HEK293 (cell line): ENCODE measurements at regions not wholly inside any gene's neighbourhood (a gene's known extent, or its start where the extent isn't known, plus 50 kb on each side); places are given as distances from the start of the nearest gene placed in this dataset.
A peak's percentile ranks its signal among the peaks of the same experiment; 100 is the strongest.

ENCODE experiments used
- CTCF ChIA-PET: fragments of 350-600 bp; formaldehyde crosslinking; extraction: SDS; loops from one replicate; lab custom pipeline; 2021; ENCODE audit warnings: antibody characterized with exemption; lab: Yijun Ruan, JAX
- POLR2A ChIA-PET: fragments of 300-600 bp; formaldehyde crosslinking; extraction: SDS; loops from one replicate; lab custom pipeline; 2020; ENCODE audit warnings: antibody characterized with exemption, inconsistent platforms; lab: Yijun Ruan, JAX
- H3K27ac ChIP-seq: fragments of 200-500 bp; sonication (Bioruptor generic); 2 replicates; pipeline ENCODE4 v1.5.1; 2014; ENCODE audit warnings: low read depth, low read length, control low read depth, inconsistent platforms; ENCODE audit errors: extremely low read depth
- H3K36me3 ChIP-seq, 2 experiments: fragments of 200-500 bp in 1 of 2; sonication (Bioruptor generic) in 1 of 2; 1 replicate in 1 of 2; 2 replicates in 1 of 2; pipeline ENCODE4 v1.5.1; 2014 to 2017; ENCODE audit warnings: inconsistent platforms in 2 of 2, low read length in 2 of 2; ENCODE audit not compliant: control insufficient read depth in 2 of 2, insufficient read depth in 1 of 2
- H3K4me1 ChIP-seq: fragments of 200-500 bp; sonication (Bioruptor generic); 2 replicates; pipeline ENCODE4 v1.5.1; 2014; ENCODE audit warnings: mild to moderate bottlenecking, low read length, inconsistent platforms; ENCODE audit not compliant: control insufficient read depth, insufficient read depth
- H3K4me3 ChIP-seq: 2 replicates; pipeline ENCODE4 v1.5.1; 2011; ENCODE audit warnings: low read depth, mild to moderate bottlenecking, control low read depth, low read length, moderate library complexity
- H3K9me3 ChIP-seq: fragments of 200-500 bp; sonication (Bioruptor generic); 2 replicates; pipeline ENCODE4 v1.5.1; 2014; ENCODE audit warnings: low read depth, low read length, inconsistent platforms; ENCODE audit not compliant: control insufficient read depth, insufficient read depth
- KLF16 ChIP-seq: fragments of 450-650 bp; formaldehyde crosslinking; IDR thresholded peaks from 2 replicates; pipeline ENCODE4 v1.5.1; 2017; ENCODE audit warnings: missing biosample characterization, missing genetic modification characterization
- MYNN ChIP-seq: fragments of 450-650 bp; formaldehyde crosslinking; IDR thresholded peaks from 2 replicates; pipeline ENCODE4 v1.5.1; 2016; ENCODE audit warnings: missing biosample characterization, missing genetic modification characterization, borderline replicate concordance
- YY1 ChIP-seq: fragments of 450-650 bp; formaldehyde crosslinking; IDR thresholded peaks from 2 replicates; pipeline ENCODE4 v1.5.1; 2018; ENCODE audit warnings: missing biosample characterization, missing genetic modification characterization
- ZBTB20 ChIP-seq: fragments of 450-650 bp; formaldehyde crosslinking; IDR thresholded peaks from 2 replicates; pipeline ENCODE4 v1.5.1; 2016; ENCODE audit warnings: missing biosample characterization, missing genetic modification characterization
- ZBTB7A ChIP-seq: fragments of 450-650 bp; formaldehyde crosslinking; IDR thresholded peaks from 2 replicates; pipeline ENCODE4 v1.5.1; 2016; ENCODE audit warnings: low read depth, missing biosample characterization, missing genetic modification characterization
- ZEB2 ChIP-seq: fragments of 450-650 bp; formaldehyde crosslinking; IDR thresholded peaks from 2 replicates; pipeline ENCODE4 v1.5.1; 2016; ENCODE audit warnings: missing biosample characterization, missing genetic modification characterization
- ZNF132 ChIP-seq: fragments of 450-650 bp; formaldehyde crosslinking; IDR thresholded peaks from 2 replicates; pipeline ENCODE4 v1.5.1; 2017; ENCODE audit warnings: missing biosample characterization, missing genetic modification characterization, borderline replicate concordance
- ZNF140 ChIP-seq: fragments of 450-650 bp; formaldehyde crosslinking; IDR thresholded peaks from 2 replicates; pipeline ENCODE4 v1.5.1; 2016; ENCODE audit warnings: missing biosample characterization, missing genetic modification characterization
- ZNF16 ChIP-seq: fragments of 450-650 bp; formaldehyde crosslinking; IDR thresholded peaks from 2 replicates; pipeline ENCODE4 v1.5.1; 2016; ENCODE audit warnings: low read depth, missing biosample characterization, missing genetic modification characterization
- ZNF19 ChIP-seq: fragments of 450-650 bp; formaldehyde crosslinking; IDR thresholded peaks from 2 replicates; pipeline ENCODE4; 2016; ENCODE audit warnings: missing biosample characterization, missing genetic modification characterization, low read depth
- ZNF202 ChIP-seq: fragments of 450-650 bp; formaldehyde crosslinking; IDR thresholded peaks from 2 replicates; pipeline ENCODE4 v1.5.1; 2016; ENCODE audit warnings: missing biosample characterization, missing genetic modification characterization, borderline replicate concordance
- ZNF214 ChIP-seq: fragments of 450-650 bp; formaldehyde crosslinking; IDR thresholded peaks from 2 replicates; pipeline ENCODE4 v1.5.1; 2017; ENCODE audit warnings: missing biosample characterization, mild to moderate bottlenecking, missing genetic modification characterization, borderline replicate concordance
- ZNF24 ChIP-seq: fragments of 450-650 bp; formaldehyde crosslinking; IDR thresholded peaks from 2 replicates; pipeline ENCODE4 v1.5.1; 2016; ENCODE audit warnings: missing biosample characterization, missing genetic modification characterization
- ZNF350 ChIP-seq: fragments of 450-650 bp; formaldehyde crosslinking; IDR thresholded peaks from 2 replicates; pipeline ENCODE4 v1.5.0; 2017; ENCODE audit warnings: missing biosample characterization, mild to moderate bottlenecking, missing genetic modification characterization
- ZNF354C ChIP-seq: fragments of 450-650 bp; formaldehyde crosslinking; IDR thresholded peaks from 2 replicates; pipeline ENCODE4 v1.5.1; 2016; ENCODE audit warnings: missing biosample characterization, missing genetic modification characterization, low read depth, borderline replicate concordance
- ZNF366 ChIP-seq: fragments of 450-650 bp; formaldehyde crosslinking; conservative IDR thresholded peaks from 2 replicates; pipeline ENCODE4 v1.5.1; 2016; ENCODE audit warnings: missing biosample characterization, missing genetic modification characterization
- ZNF416 ChIP-seq: fragments of 450-650 bp; formaldehyde crosslinking; IDR thresholded peaks from 2 replicates; pipeline ENCODE4 v1.5.1; 2016; ENCODE audit warnings: missing biosample characterization, missing genetic modification characterization
- ZNF433 ChIP-seq: fragments of 450-650 bp; formaldehyde crosslinking; IDR thresholded peaks from 2 replicates; pipeline ENCODE4 v1.5.1; 2016; ENCODE audit warnings: missing biosample characterization, missing genetic modification characterization, low read depth
- ZNF544 ChIP-seq: fragments of 450-650 bp; formaldehyde crosslinking; IDR thresholded peaks from 2 replicates; pipeline ENCODE4 v1.5.0; 2017; ENCODE audit warnings: missing biosample characterization, missing genetic modification characterization
- ZNF555 ChIP-seq: fragments of 450-650 bp; formaldehyde crosslinking; conservative IDR thresholded peaks from 2 replicates; pipeline ENCODE4 v1.5.1; 2017; ENCODE audit warnings: missing biosample characterization, mild to moderate bottlenecking, missing genetic modification characterization, inconsistent platforms
- ZNF558 ChIP-seq: fragments of 450-650 bp; formaldehyde crosslinking; IDR thresholded peaks from 2 replicates; pipeline ENCODE4 v1.5.1; 2016; ENCODE audit warnings: missing biosample characterization, missing genetic modification characterization
- ZNF560 ChIP-seq: fragments of 450-650 bp; formaldehyde crosslinking; IDR thresholded peaks from 2 replicates; pipeline ENCODE4 v1.5.1; 2017; ENCODE audit warnings: missing biosample characterization, missing genetic modification characterization, borderline replicate concordance
- ZNF623 ChIP-seq: fragments of 450-650 bp; formaldehyde crosslinking; IDR thresholded peaks from 2 replicates; pipeline ENCODE4 v1.5.1; 2016; ENCODE audit warnings: missing biosample characterization, missing genetic modification characterization
- ZNF776 ChIP-seq: fragments of 450-650 bp; formaldehyde crosslinking; IDR thresholded peaks from 2 replicates; pipeline ENCODE4 v1.5.0; 2017; ENCODE audit warnings: missing biosample characterization, missing genetic modification characterization, borderline replicate concordance
- ZNF843 ChIP-seq: fragments of 450-650 bp; formaldehyde crosslinking; IDR thresholded peaks from 2 replicates; pipeline ENCODE4 v1.5.1; 2016; ENCODE audit warnings: missing biosample characterization, missing genetic modification characterization
- ZXDB ChIP-seq: fragments of 450-650 bp; formaldehyde crosslinking; IDR thresholded peaks from 2 replicates; pipeline ENCODE4 v1.5.1; 2016; ENCODE audit warnings: missing biosample characterization, missing genetic modification characterization
- TF ChIP-seq, protein P1 (sequence below): fragments of 450-650 bp; IDR thresholded peaks from 2 replicates; pipeline ENCODE4 v1.5.1; 2018; ENCODE audit warnings: missing biosample characterization, mild to moderate bottlenecking, missing genetic modification characterization
- TF ChIP-seq, protein P2 (sequence below): fragments of 450-650 bp; formaldehyde crosslinking; IDR thresholded peaks from 2 replicates; pipeline ENCODE4 v1.5.1; 2016; ENCODE audit warnings: missing biosample characterization, missing genetic modification characterization
- TF ChIP-seq, protein P3 (sequence below): fragments of 450-650 bp; formaldehyde crosslinking; IDR thresholded peaks from 2 replicates; pipeline ENCODE4 v1.5.1; 2016; ENCODE audit warnings: missing biosample characterization, missing genetic modification characterization
- TF ChIP-seq, protein P4 (sequence below): fragments of 450-650 bp; formaldehyde crosslinking; IDR thresholded peaks from 2 replicates; pipeline ENCODE4 v1.5.1; 2016; ENCODE audit warnings: missing biosample characterization, missing genetic modification characterization, low read depth
- TF ChIP-seq, protein P5 (sequence below): fragments of 450-650 bp; formaldehyde crosslinking; IDR thresholded peaks from 2 replicates; pipeline ENCODE4 v1.5.1; 2017; ENCODE audit warnings: missing biosample characterization, missing genetic modification characterization
- TF ChIP-seq, protein P6 (sequence below): fragments of 450-650 bp; formaldehyde crosslinking; IDR thresholded peaks from 2 replicates; pipeline ENCODE4 v1.5.1; 2016; ENCODE audit warnings: missing biosample characterization, missing genetic modification characterization

DNA sequence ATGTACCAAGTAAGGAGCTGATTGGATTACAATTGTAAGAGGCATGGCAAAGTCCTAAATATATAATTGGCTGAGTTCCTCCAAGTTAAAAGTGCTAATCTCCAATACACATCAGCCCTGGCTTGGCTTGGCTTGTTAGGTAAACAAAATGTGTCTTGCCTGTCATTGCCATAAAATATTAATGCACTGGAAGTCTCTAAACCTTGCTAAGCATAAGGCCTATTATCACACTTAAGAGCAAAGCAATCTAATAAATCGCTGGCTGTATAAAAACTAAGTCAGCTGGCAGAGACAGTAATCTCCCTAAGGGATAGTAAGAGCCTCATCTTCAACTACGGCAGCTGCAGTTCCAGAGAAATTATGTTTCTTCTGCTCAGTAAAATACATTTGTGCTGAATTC, 418.6 kb upstream of the GRAMD2B start:
- CTCF ChIA-PET, result no interaction called here
- POLR2A ChIA-PET, result no interaction called here
- TF ChIP-seq, protein P1, sequence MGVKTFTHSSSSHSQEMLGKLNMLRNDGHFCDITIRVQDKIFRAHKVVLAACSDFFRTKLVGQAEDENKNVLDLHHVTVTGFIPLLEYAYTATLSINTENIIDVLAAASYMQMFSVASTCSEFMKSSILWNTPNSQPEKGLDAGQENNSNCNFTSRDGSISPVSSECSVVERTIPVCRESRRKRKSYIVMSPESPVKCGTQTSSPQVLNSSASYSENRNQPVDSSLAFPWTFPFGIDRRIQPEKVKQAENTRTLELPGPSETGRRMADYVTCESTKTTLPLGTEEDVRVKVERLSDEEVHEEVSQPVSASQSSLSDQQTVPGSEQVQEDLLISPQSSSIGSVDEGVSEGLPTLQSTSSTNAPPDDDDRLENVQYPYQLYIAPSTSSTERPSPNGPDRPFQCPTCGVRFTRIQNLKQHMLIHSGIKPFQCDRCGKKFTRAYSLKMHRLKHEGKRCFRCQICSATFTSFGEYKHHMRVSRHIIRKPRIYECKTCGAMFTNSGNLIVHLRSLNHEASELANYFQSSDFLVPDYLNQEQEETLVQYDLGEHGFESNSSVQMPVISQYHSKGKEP, result 0 out of 2 replicates have a peak, but pooled peaks have one; percentile 38
- TF ChIP-seq ZNF350 (tag by site-specific recombination) (0 out of 2 replicates have a peak, but pooled peaks have one; percentile 23), ZXDB (tag by site-specific recombination) (no peak), ZNF558 (tag by site-specific recombination) (no peak), ZBTB20 (tag by site-specific recombination) (no peak), ZNF19 (tag by site-specific recombination) (no peak), ZNF433 (tag by site-specific recombination) (no peak), ZNF776 (tag by site-specific recombination) (no peak), ZNF416 (tag by site-specific recombination) (no peak), ZBTB7A (tag by site-specific recombination) (no peak), ZNF140 (tag by site-specific recombination) (no peak), ZNF366 (peak; percentile 40; the same call in 1 of the 2 replicates), KLF16 (tag by site-specific recombination) (no peak), ZEB2 (tag by site-specific recombination) (no peak), ZNF544 (no peak), MYNN (tag by site-specific recombination) (no peak), ZNF132 (no peak), ZNF354C (tag by site-specific recombination) (no peak), ZNF623 (tag by site-specific recombination) (no peak), ZNF16 (tag by site-specific recombination) (no peak), ZNF24 (tag by site-specific recombination) (no peak), ZNF555 (tag by site-specific recombination) (no peak), YY1 (tag by site-specific recombination) (no peak), ZNF202 (no peak), ZNF560 (tag by site-specific recombination) (no peak), ZNF843 (tag by site-specific recombination) (peak; percentile 51; the same call in 1 of the 2 replicates), ZNF214 (tag by site-specific recombination) (no peak)
- TF ChIP-seq, protein P2, sequence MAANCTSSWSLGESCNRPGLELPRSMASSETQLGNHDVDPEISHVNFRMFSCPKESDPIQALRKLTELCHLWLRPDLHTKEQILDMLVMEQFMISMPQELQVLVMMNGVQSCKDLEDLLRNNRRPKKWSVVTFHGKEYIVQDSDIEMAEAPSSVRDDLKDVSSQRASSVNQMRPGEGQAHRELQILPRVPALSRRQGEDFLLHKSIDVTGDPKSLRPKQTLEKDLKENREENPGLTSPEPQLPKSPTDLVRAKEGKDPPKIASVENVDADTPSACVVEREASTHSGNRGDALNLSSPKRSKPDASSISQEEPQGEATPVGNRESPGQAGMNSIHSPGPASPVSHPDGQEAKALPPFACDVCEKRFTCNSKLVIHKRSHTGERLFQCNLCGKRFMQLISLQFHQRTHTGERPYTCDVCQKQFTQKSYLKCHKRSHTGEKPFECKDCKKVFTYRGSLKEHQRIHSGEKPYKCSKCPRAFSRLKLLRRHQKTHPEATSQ (tag by site-specific recombination), result no peak
- TF ChIP-seq, protein P3, sequence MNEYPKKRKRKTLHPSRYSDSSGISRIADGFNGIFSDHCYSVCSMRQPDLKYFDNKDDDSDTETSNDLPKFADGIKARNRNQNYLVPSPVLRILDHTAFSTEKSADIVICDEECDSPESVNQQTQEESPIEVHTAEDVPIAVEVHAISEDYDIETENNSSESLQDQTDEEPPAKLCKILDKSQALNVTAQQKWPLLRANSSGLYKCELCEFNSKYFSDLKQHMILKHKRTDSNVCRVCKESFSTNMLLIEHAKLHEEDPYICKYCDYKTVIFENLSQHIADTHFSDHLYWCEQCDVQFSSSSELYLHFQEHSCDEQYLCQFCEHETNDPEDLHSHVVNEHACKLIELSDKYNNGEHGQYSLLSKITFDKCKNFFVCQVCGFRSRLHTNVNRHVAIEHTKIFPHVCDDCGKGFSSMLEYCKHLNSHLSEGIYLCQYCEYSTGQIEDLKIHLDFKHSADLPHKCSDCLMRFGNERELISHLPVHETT (tag by site-specific recombination), result no peak
- TF ChIP-seq, protein P4, sequence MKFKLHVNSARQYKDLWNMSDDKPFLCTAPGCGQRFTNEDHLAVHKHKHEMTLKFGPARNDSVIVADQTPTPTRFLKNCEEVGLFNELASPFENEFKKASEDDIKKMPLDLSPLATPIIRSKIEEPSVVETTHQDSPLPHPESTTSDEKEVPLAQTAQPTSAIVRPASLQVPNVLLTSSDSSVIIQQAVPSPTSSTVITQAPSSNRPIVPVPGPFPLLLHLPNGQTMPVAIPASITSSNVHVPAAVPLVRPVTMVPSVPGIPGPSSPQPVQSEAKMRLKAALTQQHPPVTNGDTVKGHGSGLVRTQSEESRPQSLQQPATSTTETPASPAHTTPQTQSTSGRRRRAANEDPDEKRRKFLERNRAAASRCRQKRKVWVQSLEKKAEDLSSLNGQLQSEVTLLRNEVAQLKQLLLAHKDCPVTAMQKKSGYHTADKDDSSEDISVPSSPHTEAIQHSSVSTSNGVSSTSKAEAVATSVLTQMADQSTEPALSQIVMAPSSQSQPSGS (tag by site-specific recombination), result no peak
- TF ChIP-seq, protein P5, sequence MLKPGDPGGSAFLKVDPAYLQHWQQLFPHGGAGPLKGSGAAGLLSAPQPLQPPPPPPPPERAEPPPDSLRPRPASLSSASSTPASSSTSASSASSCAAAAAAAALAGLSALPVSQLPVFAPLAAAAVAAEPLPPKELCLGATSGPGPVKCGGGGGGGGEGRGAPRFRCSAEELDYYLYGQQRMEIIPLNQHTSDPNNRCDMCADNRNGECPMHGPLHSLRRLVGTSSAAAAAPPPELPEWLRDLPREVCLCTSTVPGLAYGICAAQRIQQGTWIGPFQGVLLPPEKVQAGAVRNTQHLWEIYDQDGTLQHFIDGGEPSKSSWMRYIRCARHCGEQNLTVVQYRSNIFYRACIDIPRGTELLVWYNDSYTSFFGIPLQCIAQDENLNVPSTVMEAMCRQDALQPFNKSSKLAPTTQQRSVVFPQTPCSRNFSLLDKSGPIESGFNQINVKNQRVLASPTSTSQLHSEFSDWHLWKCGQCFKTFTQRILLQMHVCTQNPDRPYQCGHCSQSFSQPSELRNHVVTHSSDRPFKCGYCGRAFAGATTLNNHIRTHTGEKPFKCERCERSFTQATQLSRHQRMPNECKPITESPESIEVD (tag by site-specific recombination), result 0 out of 2 replicates have a peak, but pooled peaks have one; percentile 6
- TF ChIP-seq, protein P6, sequence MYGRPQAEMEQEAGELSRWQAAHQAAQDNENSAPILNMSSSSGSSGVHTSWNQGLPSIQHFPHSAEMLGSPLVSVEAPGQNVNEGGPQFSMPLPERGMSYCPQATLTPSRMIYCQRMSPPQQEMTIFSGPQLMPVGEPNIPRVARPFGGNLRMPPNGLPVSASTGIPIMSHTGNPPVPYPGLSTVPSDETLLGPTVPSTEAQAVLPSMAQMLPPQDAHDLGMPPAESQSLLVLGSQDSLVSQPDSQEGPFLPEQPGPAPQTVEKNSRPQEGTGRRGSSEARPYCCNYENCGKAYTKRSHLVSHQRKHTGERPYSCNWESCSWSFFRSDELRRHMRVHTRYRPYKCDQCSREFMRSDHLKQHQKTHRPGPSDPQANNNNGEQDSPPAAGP (tag by site-specific recombination), result no peak

More for the DNA sequence above, 418.6 kb upstream of the GRAMD2B start:
- Histone ChIP-seq H3K4me3 (no peak overlapping the region), H3K27ac (peak overlapping the region; percentile 22; the same call in 1 of the 2 replicates), H3K36me3 (no peaks in the 10 kb centered on the region), H3K9me3 (no peaks in the 10 kb centered on the region), H3K4me1 (peaks cover 34% of the 10 kb centered on the region)
